ENCODE measurements at regions not wholly inside any gene's neighbourhood (a gene's known extent, or its start where the extent isn't known, plus 50 kb on each side); places are given as distances from the start of the nearest gene placed in this dataset.

DNA sequence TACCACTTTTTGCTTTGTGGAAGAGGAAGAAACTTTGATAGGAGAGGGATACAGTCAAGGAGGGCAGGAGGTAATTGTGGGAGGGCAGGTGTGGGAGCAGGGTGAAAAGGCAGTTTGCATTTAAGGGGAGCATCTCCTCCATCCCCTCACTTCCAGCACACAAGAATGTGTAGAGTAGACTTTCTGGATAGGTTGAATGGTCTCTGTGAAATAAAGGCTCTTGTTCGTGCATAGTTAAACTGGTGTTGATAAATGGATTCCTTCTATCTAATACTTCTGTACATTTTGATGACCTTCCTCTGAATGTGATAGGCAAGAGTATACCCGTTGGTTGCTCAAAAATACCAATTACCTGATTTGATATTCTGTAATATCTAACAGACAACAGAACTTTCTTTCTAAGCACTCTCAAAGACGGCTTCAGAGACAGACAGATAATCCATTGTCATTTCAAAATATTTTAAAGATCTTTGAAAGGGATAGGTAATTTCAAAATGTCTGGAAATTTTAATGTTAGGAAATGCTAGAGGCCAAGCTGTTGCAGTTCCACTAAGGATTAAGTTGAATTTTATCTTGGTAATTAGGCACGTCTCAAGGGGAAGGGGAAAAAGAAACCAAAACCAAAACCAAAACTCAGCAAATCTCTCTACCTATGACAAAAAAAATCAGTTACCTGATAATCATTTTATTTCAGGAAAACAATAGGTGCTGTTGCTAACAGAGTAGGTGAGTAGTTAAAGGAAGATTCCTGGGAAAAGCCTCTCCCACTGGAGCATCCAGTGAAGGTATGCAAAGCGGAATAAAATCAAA is 302.6 kb downstream of the COG6 start:
- Histone ChIP-seq H3K36me3 (ENCODE audit: control insufficient read depth in 2 of 3, insufficient read depth in 3 of 3, low read length in 3 of 3) (no peaks in the 10 kb centered on the region), H3K27ac (ENCODE audit: low read depth in 2 of 2, low read length in 2 of 2) (no peak overlapping the region), H3K9ac (ENCODE audit: low read length in 3 of 3) (no peak overlapping the region), H3K27me3 (ENCODE audit: control insufficient read depth, insufficient read depth, low read length) (no peaks in the 10 kb centered on the region), H3K9me3 (ENCODE audit: control insufficient read depth in 2 of 3, insufficient read depth in 1 of 3, low read length in 3 of 3) (no peaks in the 10 kb centered on the region), H3K4me1 (ENCODE audit: control insufficient read depth in 2 of 3, insufficient read depth in 2 of 3, low read depth in 1 of 3, low read length in 3 of 3) (no peaks in the 10 kb centered on the region), H3K4me3 (ENCODE audit: low read length in 3 of 3) (no peak overlapping the region)
- intact Hi-C loops (cut with DNase I), result no loop called here
- TF ChIP-seq, protein P1, sequence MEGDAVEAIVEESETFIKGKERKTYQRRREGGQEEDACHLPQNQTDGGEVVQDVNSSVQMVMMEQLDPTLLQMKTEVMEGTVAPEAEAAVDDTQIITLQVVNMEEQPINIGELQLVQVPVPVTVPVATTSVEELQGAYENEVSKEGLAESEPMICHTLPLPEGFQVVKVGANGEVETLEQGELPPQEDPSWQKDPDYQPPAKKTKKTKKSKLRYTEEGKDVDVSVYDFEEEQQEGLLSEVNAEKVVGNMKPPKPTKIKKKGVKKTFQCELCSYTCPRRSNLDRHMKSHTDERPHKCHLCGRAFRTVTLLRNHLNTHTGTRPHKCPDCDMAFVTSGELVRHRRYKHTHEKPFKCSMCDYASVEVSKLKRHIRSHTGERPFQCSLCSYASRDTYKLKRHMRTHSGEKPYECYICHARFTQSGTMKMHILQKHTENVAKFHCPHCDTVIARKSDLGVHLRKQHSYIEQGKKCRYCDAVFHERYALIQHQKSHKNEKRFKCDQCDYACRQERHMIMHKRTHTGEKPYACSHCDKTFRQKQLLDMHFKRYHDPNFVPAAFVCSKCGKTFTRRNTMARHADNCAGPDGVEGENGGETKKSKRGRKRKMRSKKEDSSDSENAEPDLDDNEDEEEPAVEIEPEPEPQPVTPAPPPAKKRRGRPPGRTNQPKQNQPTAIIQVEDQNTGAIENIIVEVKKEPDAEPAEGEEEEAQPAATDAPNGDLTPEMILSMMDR (IDR thresholded peaks at IDR 0.05; ENCODE audit: borderline replicate concordance, extremely low read depth, insufficient read depth), result no peak
- FAIRE-seq (no peak), DNase-seq (no peak)

DNA sequence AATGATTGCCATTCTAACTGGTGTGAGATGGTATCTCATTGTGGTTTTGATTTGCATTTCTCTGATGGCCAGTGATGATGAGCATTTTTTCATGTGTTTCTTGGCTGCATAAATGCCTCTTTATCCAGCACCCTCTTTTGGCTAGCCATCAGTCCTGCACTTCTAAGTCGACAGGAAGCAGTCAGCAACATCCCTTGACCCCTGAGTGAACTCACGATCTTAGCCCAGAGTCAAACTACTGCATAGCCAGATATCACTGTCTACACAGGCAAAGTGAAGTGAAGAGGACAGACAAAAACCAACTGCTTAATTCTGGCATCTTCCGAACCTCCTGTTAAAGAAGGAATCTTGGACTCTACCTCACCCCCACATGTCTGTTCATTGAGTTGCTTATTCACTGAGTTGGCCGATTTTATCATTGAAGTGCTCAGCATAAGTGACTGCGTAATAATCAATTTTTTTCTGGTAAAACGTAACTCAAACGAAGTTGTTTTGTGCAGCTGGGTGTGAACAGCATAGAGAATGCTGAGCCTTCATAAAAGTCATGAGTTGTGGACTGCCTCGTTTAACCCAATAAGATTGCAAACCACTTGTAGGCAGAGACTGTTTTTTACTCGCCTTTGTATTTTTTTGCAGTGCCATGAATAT is 304.2 kb downstream of the COG6 start:
- H3K9me3 ChIP-seq (ENCODE audit: control insufficient read depth in 2 of 3, insufficient read depth in 1 of 3, low read length in 3 of 3), result no peaks in the 10 kb centered on the region
- FAIRE-seq (no peak), DNase-seq (no peak)
- H3K36me3 ChIP-seq (ENCODE audit: control insufficient read depth in 2 of 3, insufficient read depth in 3 of 3, low read length in 3 of 3), result no peaks in the 10 kb centered on the region
- H3K9ac ChIP-seq (ENCODE audit: low read length in 3 of 3), result no peak overlapping the region
- H3K27me3 ChIP-seq (ENCODE audit: control insufficient read depth, insufficient read depth, low read length), result no peaks in the 10 kb centered on the region
- intact Hi-C loops (cut with DNase I), result no loop called here
- no peaks in the 10 kb centered on the region for H3K4me1 ChIP-seq (ENCODE audit: control insufficient read depth in 2 of 3, insufficient read depth in 2 of 3, low read depth in 1 of 3, low read length in 3 of 3)
- H3K27ac ChIP-seq (ENCODE audit: low read depth in 2 of 2, low read length in 2 of 2), result no peak overlapping the region
- H3K4me3 ChIP-seq (ENCODE audit: low read length in 3 of 3), result no peak overlapping the region
- TF ChIP-seq, protein P1 (IDR thresholded peaks at IDR 0.05; ENCODE audit: borderline replicate concordance, extremely low read depth, insufficient read depth), result no peak

DNA sequence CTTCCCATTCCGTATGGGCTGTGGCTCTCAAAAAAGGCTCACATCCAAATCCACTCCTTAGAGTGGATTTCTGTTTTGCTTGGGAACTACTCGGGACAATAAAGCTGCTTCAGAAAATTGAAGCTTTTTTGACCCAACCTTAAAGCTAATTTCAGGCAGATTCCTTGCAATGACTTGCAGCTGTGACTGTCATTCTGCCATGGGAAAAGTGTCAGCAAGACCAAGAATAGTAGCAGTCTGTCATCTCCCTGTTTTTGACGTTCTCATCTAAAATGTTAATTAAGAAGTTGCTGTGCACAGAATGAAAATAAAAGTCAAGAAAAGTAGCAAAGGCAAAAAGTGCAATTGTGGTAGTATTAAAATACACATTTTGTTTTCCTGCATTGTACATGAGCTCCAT is 304.7 kb downstream of the COG6 start:
- Histone ChIP-seq H3K27me3 (ENCODE audit: control insufficient read depth, insufficient read depth, low read length) (no peaks in the 10 kb centered on the region), H3K36me3 (ENCODE audit: control insufficient read depth in 2 of 3, insufficient read depth in 3 of 3, low read length in 3 of 3) (no peaks in the 10 kb centered on the region), H3K4me1 (ENCODE audit: control insufficient read depth in 2 of 3, insufficient read depth in 2 of 3, low read depth in 1 of 3, low read length in 3 of 3) (no peaks in the 10 kb centered on the region), H3K27ac (ENCODE audit: low read depth in 2 of 2, low read length in 2 of 2) (no peak overlapping the region), H3K4me3 (ENCODE audit: low read length in 3 of 3) (no peak overlapping the region), H3K9ac (ENCODE audit: low read length in 3 of 3) (no peak overlapping the region), H3K9me3 (ENCODE audit: control insufficient read depth in 2 of 3, insufficient read depth in 1 of 3, low read length in 3 of 3) (no peaks in the 10 kb centered on the region)
- TF ChIP-seq, protein P1 (IDR thresholded peaks at IDR 0.05; ENCODE audit: borderline replicate concordance, extremely low read depth, insufficient read depth), result no peak
- intact Hi-C loops (cut with DNase I), result no loop called here
- no peak for FAIRE-seq
- no peak for DNase-seq
